Endothelial cell of umbilical vein (primary cell): ENCODE measurements at regions not wholly inside any gene's neighbourhood (a gene's known extent, or its start where the extent isn't known, plus 50 kb on each side); places are given as distances from the start of the nearest gene placed in this dataset.
A peak's percentile ranks its signal among the peaks of the same experiment; 100 is the strongest.

Source experiments
- BruUV-seq: library from RNA; stranded (reverse); fragments of 400-500 nt; replicated peaks from 2 replicates; lab custom pipeline; 2021; lab: Mats Ljungman, UMichigan
- CTCF ChIA-PET: fragments of 300-600, 350-600 bp; sonication (Branson Sonifier 250); formaldehyde crosslinking; loops from one replicate; lab custom pipeline; 2021; ENCODE audit warnings: antibody characterized with exemption, inconsistent platforms; lab: Charles Lee
- POLR2A ChIA-PET: fragments of 300-600, 350-600 bp; sonication (Branson Sonifier 250); formaldehyde crosslinking; loops from one replicate; lab custom pipeline; 2021; ENCODE audit warnings: antibody characterized with exemption, inconsistent platforms; lab: Charles Lee
- DNase-seq: peaks from one replicate; pipeline ENCODE4 v3.0.0-alpha.2; 2011; ENCODE audit warnings: low read depth, low spot score
- FAIRE-seq: peaks from 2 replicates; lab custom pipeline; 2011; peaks lifted over from hg19 to GRCh38; lab: Jason Lieb, UNC
- H2AFZ ChIP-seq: 2 replicates; pipeline ENCODE4 v1.6.0; 2012; ENCODE audit warnings: low read depth, low read length, control low read depth, inconsistent platforms
- H3K27ac ChIP-seq: 2 replicates; pipeline ENCODE4 v1.5.1; 2011; ENCODE audit warnings: low read depth, mild to moderate bottlenecking, control low read depth, low read length, moderate library complexity; ENCODE audit not compliant: insufficient read depth
- H3K27me3 ChIP-seq, 2 experiments: 2 replicates each; pipeline versions ENCODE4 v1.6.0 to v1.6.1; 2011; ENCODE audit warnings: low read length in 2 of 2, mixed read lengths in 1 of 2; ENCODE audit not compliant: control insufficient read depth in 2 of 2, insufficient read depth in 2 of 2
- H3K36me3 ChIP-seq, 2 experiments: 2 replicates in 1 of 2; 3 replicates in 1 of 2; pipeline ENCODE4 v1.5.1; 2011; ENCODE audit warnings: low read length in 2 of 2, mild to moderate bottlenecking in 1 of 2, moderate library complexity in 1 of 2; ENCODE audit not compliant: control insufficient read depth in 2 of 2, insufficient read depth in 2 of 2; ENCODE audit errors: extremely low read depth in 1 of 2
- H3K4me1 ChIP-seq: 3 replicates; pipeline ENCODE4 v1.5.1; 2011; ENCODE audit warnings: mild to moderate bottlenecking, low read length; ENCODE audit not compliant: control insufficient read depth, insufficient read depth; ENCODE audit errors: extremely low read depth
- H3K4me2 ChIP-seq: 2 replicates; pipeline ENCODE4 v1.6.1; 2011; ENCODE audit warnings: low read length, control low read depth, mixed read lengths; ENCODE audit not compliant: insufficient read depth
- H3K4me3 ChIP-seq, 3 experiments: fragments of 200-600 bp in 1 of 3; sonication (generic), shearing (Covaris generic) in 1 of 3; replicated peaks in 1 of 3; 2 replicates each; pipeline ENCODE4 v1.5.1; 2011 to 2016; ENCODE audit warnings: control low read depth in 3 of 3, low read length in 3 of 3, mild to moderate bottlenecking in 2 of 3, inconsistent platforms in 1 of 3, low read depth in 1 of 3, moderate library complexity in 1 of 3; ENCODE audit not compliant: insufficient read depth in 1 of 3
- H3K79me2 ChIP-seq: 2 replicates; pipeline ENCODE4 v1.6.0; 2012; ENCODE audit warnings: low read length, inconsistent platforms; ENCODE audit not compliant: control insufficient read depth, insufficient read depth
- H3K9ac ChIP-seq: replicated peaks from 2 replicates; pipeline ENCODE3; 2011; ENCODE audit warnings: low read length, control low read depth; ENCODE audit not compliant: insufficient read depth; ENCODE audit errors: extremely low read depth
- H3K9me1 ChIP-seq: replicated peaks from 3 replicates; pipeline ENCODE4 v1.6.0; 2011; ENCODE audit warnings: mild to moderate bottlenecking, low read length; ENCODE audit not compliant: control insufficient read depth, insufficient read depth; ENCODE audit errors: extremely low read depth
- H3K9me3 ChIP-seq: replicated peaks from 2 replicates; pipeline ENCODE4 v1.5.1; 2012; ENCODE audit warnings: low read length, inconsistent platforms; ENCODE audit not compliant: control insufficient read depth, insufficient read depth
- H4K20me1 ChIP-seq: replicated peaks from 2 replicates; pipeline ENCODE3; 2011; ENCODE audit warnings: mild to moderate bottlenecking, low read length; ENCODE audit not compliant: control insufficient read depth, insufficient read depth; ENCODE audit errors: extremely low read depth
- EZH2 ChIP-seq: IDR thresholded peaks from 2 replicates; pipeline ENCODE4 v1.6.1; 2012; ENCODE audit warnings: borderline replicate concordance, low read depth, mild to moderate bottlenecking, moderate library complexity, low read length, inconsistent platforms; ENCODE audit not compliant: severe bottlenecking
- FOS ChIP-seq: IDR thresholded peaks from 2 replicates; pipeline ENCODE4 v1.6.1; 2011; ENCODE audit warnings: mild to moderate bottlenecking, low read length, moderate library complexity, borderline replicate concordance; ENCODE audit not compliant: insufficient read depth
- GATA2 ChIP-seq: IDR thresholded peaks from 2 replicates; pipeline ENCODE4 v1.7.0; 2011; ENCODE audit warnings: low read depth, mild to moderate bottlenecking, moderate library complexity, mixed read lengths, low read length; ENCODE audit not compliant: insufficient read length, insufficient read depth
- JUN ChIP-seq: IDR thresholded peaks from 2 replicates; pipeline ENCODE4 v1.6.1; 2011; ENCODE audit warnings: borderline replicate concordance, low read depth; ENCODE audit not compliant: insufficient read length, insufficient read depth
- MYC ChIP-seq: IDR thresholded peaks from one replicate; pipeline ENCODE4 v1.6.1; 2011; ENCODE audit warnings: mild to moderate bottlenecking, low read depth, low read length
- POLR2A ChIP-seq: IDR thresholded peaks from 2 replicates; pipeline ENCODE4 v1.6.1; 2012; ENCODE audit warnings: low read depth, mild to moderate bottlenecking, control low read depth, low read length
- POLR2AphosphoS5 ChIP-seq: IDR thresholded peaks from 2 replicates; pipeline ENCODE4 v1.6.1; 2012; ENCODE audit warnings: low read depth, mild to moderate bottlenecking, control low read depth, low read length, moderate library complexity; ENCODE audit not compliant: insufficient read depth
- dilution Hi-C: fragments of 300-500 bp; cut with MboI; formaldehyde crosslinking; loops from one replicate; pipeline ENCODE4 v1.15.0; 2019; ENCODE audit warnings: low sequenced_read_pairs; ENCODE audit not compliant: extremely low pct_ligation_motif_present
- intact Hi-C: fragments of 100-400 bp; cut with micrococcal nuclease; formaldehyde crosslinking; loops from one replicate; pipeline ENCODE4 v1.10.0; 2022
- TF ChIP-seq, protein P1 (sequence below), 2 donors: IDR thresholded peaks; 1 replicate in 1 of 2; 2 replicates in 1 of 2; pipeline ENCODE4 v1.5.1; 2011; ENCODE audit warnings: low read length in 2 of 2, mild to moderate bottlenecking in 2 of 2, moderate library complexity in 2 of 2, control low read depth in 1 of 2, inconsistent platforms in 1 of 2, low read depth in 1 of 2; ENCODE audit not compliant: insufficient read depth in 1 of 2; ENCODE audit errors: extremely low read depth in 1 of 2
- TF ChIP-seq, protein P2 (sequence below): IDR thresholded peaks from 2 replicates; pipeline ENCODE4 v1.6.1; 2011; ENCODE audit not compliant: insufficient read depth, insufficient read length

- no peaks in the 10 kb centered on the region for H4K20me1 ChIP-seq
- no TSS peak for BruUV-seq
- ChIA-PET POLR2A (no interaction called here), CTCF (interaction anchor here (1.2 kb wide), 1 partner anchor 11 kb away, joined by 4 read pairs; no protein-coding TSS in a partner anchor)
- TF ChIP-seq GATA2 (no peak), EZH2 (no peak), POLR2AphosphoS5 (no peak), FOS (no peak), MYC (no peak), POLR2A (no peak), JUN (no peak)
- TF ChIP-seq, protein P1, sequence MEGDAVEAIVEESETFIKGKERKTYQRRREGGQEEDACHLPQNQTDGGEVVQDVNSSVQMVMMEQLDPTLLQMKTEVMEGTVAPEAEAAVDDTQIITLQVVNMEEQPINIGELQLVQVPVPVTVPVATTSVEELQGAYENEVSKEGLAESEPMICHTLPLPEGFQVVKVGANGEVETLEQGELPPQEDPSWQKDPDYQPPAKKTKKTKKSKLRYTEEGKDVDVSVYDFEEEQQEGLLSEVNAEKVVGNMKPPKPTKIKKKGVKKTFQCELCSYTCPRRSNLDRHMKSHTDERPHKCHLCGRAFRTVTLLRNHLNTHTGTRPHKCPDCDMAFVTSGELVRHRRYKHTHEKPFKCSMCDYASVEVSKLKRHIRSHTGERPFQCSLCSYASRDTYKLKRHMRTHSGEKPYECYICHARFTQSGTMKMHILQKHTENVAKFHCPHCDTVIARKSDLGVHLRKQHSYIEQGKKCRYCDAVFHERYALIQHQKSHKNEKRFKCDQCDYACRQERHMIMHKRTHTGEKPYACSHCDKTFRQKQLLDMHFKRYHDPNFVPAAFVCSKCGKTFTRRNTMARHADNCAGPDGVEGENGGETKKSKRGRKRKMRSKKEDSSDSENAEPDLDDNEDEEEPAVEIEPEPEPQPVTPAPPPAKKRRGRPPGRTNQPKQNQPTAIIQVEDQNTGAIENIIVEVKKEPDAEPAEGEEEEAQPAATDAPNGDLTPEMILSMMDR (IDR thresholded peaks at IDR 0.05; ENCODE audit: extremely low read depth in 1 of 2, insufficient read depth in 1 of 2, low read depth in 1 of 2, low read length in 2 of 2), result no peak
- TF ChIP-seq, protein P2, sequence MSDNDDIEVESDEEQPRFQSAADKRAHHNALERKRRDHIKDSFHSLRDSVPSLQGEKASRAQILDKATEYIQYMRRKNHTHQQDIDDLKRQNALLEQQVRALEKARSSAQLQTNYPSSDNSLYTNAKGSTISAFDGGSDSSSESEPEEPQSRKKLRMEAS, result no peak
- no peak overlapping the region for H3K4me3 ChIP-seq
- no peaks in the 10 kb centered on the region for H3K9me3 ChIP-seq
- FAIRE-seq (peak; percentile 55), DNase-seq (peak; percentile 70)
- H3K27me3 ChIP-seq, result no peaks in the 10 kb centered on the region
- H3K36me3 ChIP-seq, result no peaks in the 10 kb centered on the region
- H3K4me1 ChIP-seq, result peaks cover 9% of the 10 kb centered on the region
- no peak overlapping the region for H3K9ac ChIP-seq
- H2AFZ ChIP-seq, result peak overlapping the region; percentile 58
- peak overlapping the region; percentile 42 for H3K27ac ChIP-seq
- intact Hi-C loops (loop anchor here (1.0 kb wide), 1 partner anchor 8 kb away; no protein-coding TSS in a partner anchor), dilution Hi-C loops (no loop called here)
- H3K9me1 ChIP-seq, result no peaks in the 10 kb centered on the region
- H3K79me2 ChIP-seq, result no peaks in the 10 kb centered on the region
- H3K4me2 ChIP-seq, result no peak overlapping the region
These were observed 179.7 kb downstream of the BCAS1 start for GRCh38 chr20:53890443-53891305.
